ENCODE measurements at regions not wholly inside any gene's neighbourhood (a gene's known extent, or its start where the extent isn't known, plus 50 kb on each side); places are given as distances from the start of the nearest gene placed in this dataset.

DNA sequence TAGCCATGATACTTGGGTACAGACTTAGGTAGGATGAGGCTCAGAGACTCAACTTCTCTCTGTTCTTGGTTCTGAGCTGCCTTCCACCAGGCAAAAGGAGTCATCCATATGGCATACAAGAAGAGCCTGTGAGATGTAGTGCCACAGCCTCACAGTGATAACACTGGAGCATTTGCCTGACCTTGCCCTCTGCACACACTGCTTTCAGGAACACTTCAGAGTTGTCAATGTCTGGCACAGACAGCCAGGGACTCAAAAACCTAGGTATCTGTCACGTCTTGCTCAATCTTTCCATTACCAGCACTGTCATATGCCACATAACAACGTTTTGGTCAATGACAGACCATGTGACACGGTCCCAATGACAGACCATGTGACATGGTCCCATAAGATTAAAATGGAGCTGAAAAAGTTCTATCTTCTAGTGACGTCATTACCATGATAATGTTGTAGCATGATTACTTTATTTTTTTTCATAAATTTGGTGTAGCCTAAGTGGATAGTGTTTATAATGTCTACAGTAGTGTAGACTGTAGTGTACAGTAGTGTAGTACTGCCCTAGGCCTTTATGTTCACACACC is 199.9 kb upstream of the CTTNBP2NL start:
- no peak for DNase-seq

DNA sequence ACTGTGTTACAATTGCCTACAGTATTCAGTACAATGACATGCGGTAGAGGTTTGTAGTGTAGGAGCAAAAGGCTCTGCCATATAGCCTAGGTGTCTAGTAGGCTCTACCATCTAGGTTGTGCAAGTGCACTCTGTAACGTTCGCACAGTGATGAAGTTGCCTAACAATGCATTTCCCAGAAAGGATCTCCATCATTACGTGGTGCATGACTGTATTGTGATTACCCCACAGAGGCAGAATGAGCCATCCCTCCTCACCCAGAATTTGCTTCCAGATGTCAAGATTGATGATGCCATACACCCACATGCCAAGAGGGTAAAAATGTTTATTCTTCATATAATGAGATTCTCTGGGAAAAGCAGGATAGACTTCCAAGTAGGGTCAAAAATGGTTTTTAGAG is 199.3 kb upstream of the CTTNBP2NL start:
- Histone ChIP-seq H3K36me3 (no peaks in the 10 kb centered on the region), H3K9me3 (no peaks in the 10 kb centered on the region), H3K4me1 (ENCODE audit: insufficient read depth) (no peaks in the 10 kb centered on the region), H3K4me3 (no peak overlapping the region), H3K27ac (no peak overlapping the region), H3K27me3 (no peaks in the 10 kb centered on the region)
- TF ChIP-seq EP300 (IDR thresholded peaks at IDR 0.05) = no peak
- TF ChIP-seq, protein P1, sequence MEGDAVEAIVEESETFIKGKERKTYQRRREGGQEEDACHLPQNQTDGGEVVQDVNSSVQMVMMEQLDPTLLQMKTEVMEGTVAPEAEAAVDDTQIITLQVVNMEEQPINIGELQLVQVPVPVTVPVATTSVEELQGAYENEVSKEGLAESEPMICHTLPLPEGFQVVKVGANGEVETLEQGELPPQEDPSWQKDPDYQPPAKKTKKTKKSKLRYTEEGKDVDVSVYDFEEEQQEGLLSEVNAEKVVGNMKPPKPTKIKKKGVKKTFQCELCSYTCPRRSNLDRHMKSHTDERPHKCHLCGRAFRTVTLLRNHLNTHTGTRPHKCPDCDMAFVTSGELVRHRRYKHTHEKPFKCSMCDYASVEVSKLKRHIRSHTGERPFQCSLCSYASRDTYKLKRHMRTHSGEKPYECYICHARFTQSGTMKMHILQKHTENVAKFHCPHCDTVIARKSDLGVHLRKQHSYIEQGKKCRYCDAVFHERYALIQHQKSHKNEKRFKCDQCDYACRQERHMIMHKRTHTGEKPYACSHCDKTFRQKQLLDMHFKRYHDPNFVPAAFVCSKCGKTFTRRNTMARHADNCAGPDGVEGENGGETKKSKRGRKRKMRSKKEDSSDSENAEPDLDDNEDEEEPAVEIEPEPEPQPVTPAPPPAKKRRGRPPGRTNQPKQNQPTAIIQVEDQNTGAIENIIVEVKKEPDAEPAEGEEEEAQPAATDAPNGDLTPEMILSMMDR (IDR thresholded peaks at IDR 0.05) = no peak
- WGBS, 3 donors = 80 to 84% (median 82%) methylated on average over 4 of the region's 4 CpGs
- intact Hi-C loops (cut with DNase I) = no loop called here
- DNase-seq = no peak

More for the DNA sequence above, 199.9 kb upstream of the CTTNBP2NL start:
- H3K27ac ChIP-seq = no peak overlapping the region
- no peaks in the 10 kb centered on the region for H3K4me1 ChIP-seq (ENCODE audit: insufficient read depth)
- intact Hi-C loops (cut with DNase I) = no loop called here
- no peaks in the 10 kb centered on the region for H3K27me3 ChIP-seq
- no peaks in the 10 kb centered on the region for H3K9me3 ChIP-seq
- WGBS, 3 donors = 41 to 60% (median 47%) methylated on average over 4 of the region's 4 CpGs
- TF ChIP-seq, protein P1 (IDR thresholded peaks at IDR 0.05) = no peak
- TF ChIP-seq POLR2A (IDR thresholded peaks at IDR 0.05) = no peak
- TF ChIP-seq EP300 (IDR thresholded peaks at IDR 0.05) = no peak
- H3K36me3 ChIP-seq = no peaks in the 10 kb centered on the region
- no peak overlapping the region for H3K4me3 ChIP-seq

DNA sequence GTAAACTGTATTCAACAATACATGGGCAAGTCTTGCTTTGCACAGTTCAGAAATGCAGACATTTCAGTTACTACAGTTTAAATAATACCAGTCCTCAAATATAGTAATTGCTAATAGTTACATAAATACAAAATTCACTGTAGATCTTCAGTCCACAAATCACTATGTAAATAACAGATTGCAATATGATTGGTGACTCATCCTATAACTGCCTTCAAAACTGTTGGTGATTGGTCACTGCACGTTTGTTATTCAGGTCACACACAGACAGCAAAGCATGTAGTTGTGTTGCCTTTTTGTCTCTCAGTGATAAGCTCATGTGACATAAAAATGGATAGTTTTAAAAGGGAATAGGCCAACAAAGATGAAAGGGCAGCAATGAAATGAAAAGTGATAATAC is 186.5 kb upstream of the CTTNBP2NL start:
- no peaks in the 10 kb centered on the region for H3K9me3 ChIP-seq
- H3K4me1 ChIP-seq (ENCODE audit: insufficient read depth) = no peaks in the 10 kb centered on the region
- intact Hi-C loops (cut with DNase I) = no loop called here
- H3K27me3 ChIP-seq = no peaks in the 10 kb centered on the region
- 37 to 54% (median 53%) methylated on average over 1 of the region's 1 CpG for WGBS, 3 donors
- DNase-seq = no peak
- no peak overlapping the region for H3K27ac ChIP-seq
- H3K36me3 ChIP-seq = no peaks in the 10 kb centered on the region
- TF ChIP-seq EP300 (IDR thresholded peaks at IDR 0.05) (no peak), POLR2A (IDR thresholded peaks at IDR 0.05) (no peak)
- TF ChIP-seq, protein P1 (IDR thresholded peaks at IDR 0.05) = no peak
- H3K4me3 ChIP-seq = no peak overlapping the region

DNA sequence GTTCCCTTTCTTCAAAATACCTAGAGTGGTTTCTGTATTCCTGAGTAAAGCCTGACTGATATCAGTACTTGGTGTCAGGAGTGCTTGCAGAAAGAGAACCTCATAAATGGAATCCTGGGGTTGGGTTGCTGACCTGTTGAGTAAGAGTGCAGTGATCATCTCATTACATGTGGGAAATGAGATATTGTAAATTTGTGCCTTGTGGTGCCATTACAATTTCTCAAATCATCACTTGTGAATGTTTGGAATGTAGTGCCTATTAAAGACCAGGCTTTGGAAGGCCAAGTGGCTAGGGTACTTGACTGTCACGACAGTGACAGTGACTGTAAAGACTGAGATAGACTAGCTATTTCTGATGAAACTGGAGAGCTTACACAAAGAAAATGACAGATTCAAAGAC is 176.7 kb upstream of the CTTNBP2NL start:
- Histone ChIP-seq H3K4me1 (ENCODE audit: insufficient read depth) (no peaks in the 10 kb centered on the region), H3K9me3 (no peaks in the 10 kb centered on the region), H3K36me3 (no peaks in the 10 kb centered on the region), H3K4me3 (no peak overlapping the region), H3K27me3 (no peaks in the 10 kb centered on the region), H3K27ac (no peak overlapping the region)
- WGBS, 3 donors = 79 to 87% (median 80%) methylated on average over 1 of the region's 1 CpG
- TF ChIP-seq, protein P1 (IDR thresholded peaks at IDR 0.05) = no peak
- no peak for TF ChIP-seq POLR2A (IDR thresholded peaks at IDR 0.05)
- TF ChIP-seq EP300 (IDR thresholded peaks at IDR 0.05) = no peak
- intact Hi-C loops (cut with DNase I) = no loop called here
- no peak for DNase-seq
